ENCODE measurements at regions not wholly inside any gene's neighbourhood (a gene's known extent, or its start where the extent isn't known, plus 50 kb on each side); places are given as distances from the start of the nearest gene placed in this dataset.
"Not testable (repeated sequence)": the region's sequence is repeated elsewhere in the genome, so short reads cannot be mapped to it uniquely, and the experiment has no call there.

DNA sequence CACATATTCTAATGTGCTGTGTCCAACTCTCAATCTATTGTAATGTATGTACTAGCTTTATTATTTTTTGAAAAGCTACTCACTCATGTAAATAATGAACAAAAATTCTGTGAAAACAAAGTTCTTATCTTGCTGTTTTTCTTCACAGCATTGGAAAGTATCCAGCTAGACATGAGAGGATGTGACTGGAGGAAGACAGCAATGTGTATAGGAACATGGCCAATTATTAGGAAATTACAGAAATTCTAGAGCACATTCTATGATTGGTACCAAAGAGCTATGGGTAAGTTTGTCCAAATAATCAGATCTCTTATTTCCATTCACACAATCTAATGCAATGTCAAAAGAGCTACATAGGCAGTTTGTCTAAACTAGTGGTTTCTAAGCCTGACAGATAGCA is 1100.2 kb downstream of the FSCB start:
- no peaks in the 10 kb centered on the region for H3K9me3 ChIP-seq
- intact Hi-C loops (cut with DNase I; ENCODE audit: low total_unique reads) = no loop called here
- no peak for DNase-seq
- no peak for ATAC-seq
- H3K4me3 ChIP-seq = no peak overlapping the region
- peaks cover 0 to 3% of the 10 kb centered on the region in 2 donors for H3K4me1 ChIP-seq
- no peaks in the 10 kb centered on the region for H3K27me3 ChIP-seq
- TF ChIP-seq, protein P1, sequence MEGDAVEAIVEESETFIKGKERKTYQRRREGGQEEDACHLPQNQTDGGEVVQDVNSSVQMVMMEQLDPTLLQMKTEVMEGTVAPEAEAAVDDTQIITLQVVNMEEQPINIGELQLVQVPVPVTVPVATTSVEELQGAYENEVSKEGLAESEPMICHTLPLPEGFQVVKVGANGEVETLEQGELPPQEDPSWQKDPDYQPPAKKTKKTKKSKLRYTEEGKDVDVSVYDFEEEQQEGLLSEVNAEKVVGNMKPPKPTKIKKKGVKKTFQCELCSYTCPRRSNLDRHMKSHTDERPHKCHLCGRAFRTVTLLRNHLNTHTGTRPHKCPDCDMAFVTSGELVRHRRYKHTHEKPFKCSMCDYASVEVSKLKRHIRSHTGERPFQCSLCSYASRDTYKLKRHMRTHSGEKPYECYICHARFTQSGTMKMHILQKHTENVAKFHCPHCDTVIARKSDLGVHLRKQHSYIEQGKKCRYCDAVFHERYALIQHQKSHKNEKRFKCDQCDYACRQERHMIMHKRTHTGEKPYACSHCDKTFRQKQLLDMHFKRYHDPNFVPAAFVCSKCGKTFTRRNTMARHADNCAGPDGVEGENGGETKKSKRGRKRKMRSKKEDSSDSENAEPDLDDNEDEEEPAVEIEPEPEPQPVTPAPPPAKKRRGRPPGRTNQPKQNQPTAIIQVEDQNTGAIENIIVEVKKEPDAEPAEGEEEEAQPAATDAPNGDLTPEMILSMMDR (IDR thresholded peaks at IDR 0.05 in 4 of 5, conservative IDR thresholded peaks at IDR 0.05 in 1 of 5) = no peak
- TF ChIP-seq POLR2A (IDR thresholded peaks at IDR 0.05) = no peak
- H3K36me3 ChIP-seq = no peaks in the 10 kb centered on the region
- H3K27ac ChIP-seq = no peak overlapping the region
- in situ Hi-C loops (cut with MboI; ENCODE audit: low sequenced_read_pairs in 4 of 4) = no loop called here

DNA sequence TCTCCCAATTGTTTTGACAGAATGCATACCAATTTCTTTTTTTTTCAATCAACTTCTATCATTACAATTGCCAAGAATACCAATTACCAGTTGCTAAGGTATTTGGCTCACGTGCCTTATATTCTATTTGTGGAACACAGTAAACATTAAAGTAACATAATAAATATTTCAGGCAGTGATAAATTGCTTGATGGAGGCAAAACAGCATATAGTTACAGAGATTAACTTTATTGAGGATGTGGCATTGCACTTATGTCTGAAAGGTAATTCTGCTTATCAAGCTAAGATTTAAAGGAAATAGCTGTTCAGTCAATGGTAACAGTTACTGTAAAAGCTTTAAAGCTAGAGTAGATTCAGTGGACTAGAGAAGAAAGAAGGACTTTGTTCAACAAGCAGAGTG is 1107.8 kb downstream of the FSCB start:
- Histone ChIP-seq H3K4me1 (peaks cover 0 to 4% of the 10 kb centered on the region in 2 donors), H3K4me3 (no peak overlapping the region), H3K36me3 (no peaks in the 10 kb centered on the region), H3K27me3 (no peaks in the 10 kb centered on the region), H3K9me3 (no peaks in the 10 kb centered on the region), H3K27ac (no peak overlapping the region)
- DNase-seq (no peak), ATAC-seq (no peak)
- in situ Hi-C loops (cut with MboI; ENCODE audit: low sequenced_read_pairs in 4 of 4) = no loop called here
- TF ChIP-seq, protein P1 (IDR thresholded peaks at IDR 0.05 in 4 of 5, conservative IDR thresholded peaks at IDR 0.05 in 1 of 5) = no peak
- TF ChIP-seq POLR2A (IDR thresholded peaks at IDR 0.05) = no peak
- intact Hi-C loops (cut with DNase I; ENCODE audit: low total_unique reads) = no loop called here

DNA sequence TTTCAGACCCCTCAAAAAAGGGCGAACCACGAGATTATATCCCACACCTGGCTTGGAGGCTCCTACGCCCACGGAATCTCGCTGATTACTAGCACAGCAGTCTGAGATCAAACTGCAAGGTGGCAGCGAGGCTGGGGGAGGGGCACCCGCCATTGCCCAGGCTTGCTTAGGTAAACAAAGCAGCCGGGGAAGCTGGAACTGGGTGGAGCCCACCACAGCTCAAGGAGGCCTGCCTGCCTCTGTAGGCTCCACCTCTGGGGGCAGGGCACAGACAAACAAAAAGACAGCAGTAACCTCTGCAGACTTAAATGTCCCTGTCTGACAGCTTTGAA is 1136.6 kb downstream of the FSCB start:
- H3K27me3 ChIP-seq; H3K27ac ChIP-seq; H3K4me1 ChIP-seq; in situ Hi-C loops (cut with MboI; ENCODE audit: low sequenced_read_pairs in 4 of 4); ATAC-seq; H3K4me3 ChIP-seq; intact Hi-C loops (cut with DNase I; ENCODE audit: low total_unique reads); H3K36me3 ChIP-seq; H3K9me3 ChIP-seq; DNase-seq: not testable (repeated sequence)

DNA sequence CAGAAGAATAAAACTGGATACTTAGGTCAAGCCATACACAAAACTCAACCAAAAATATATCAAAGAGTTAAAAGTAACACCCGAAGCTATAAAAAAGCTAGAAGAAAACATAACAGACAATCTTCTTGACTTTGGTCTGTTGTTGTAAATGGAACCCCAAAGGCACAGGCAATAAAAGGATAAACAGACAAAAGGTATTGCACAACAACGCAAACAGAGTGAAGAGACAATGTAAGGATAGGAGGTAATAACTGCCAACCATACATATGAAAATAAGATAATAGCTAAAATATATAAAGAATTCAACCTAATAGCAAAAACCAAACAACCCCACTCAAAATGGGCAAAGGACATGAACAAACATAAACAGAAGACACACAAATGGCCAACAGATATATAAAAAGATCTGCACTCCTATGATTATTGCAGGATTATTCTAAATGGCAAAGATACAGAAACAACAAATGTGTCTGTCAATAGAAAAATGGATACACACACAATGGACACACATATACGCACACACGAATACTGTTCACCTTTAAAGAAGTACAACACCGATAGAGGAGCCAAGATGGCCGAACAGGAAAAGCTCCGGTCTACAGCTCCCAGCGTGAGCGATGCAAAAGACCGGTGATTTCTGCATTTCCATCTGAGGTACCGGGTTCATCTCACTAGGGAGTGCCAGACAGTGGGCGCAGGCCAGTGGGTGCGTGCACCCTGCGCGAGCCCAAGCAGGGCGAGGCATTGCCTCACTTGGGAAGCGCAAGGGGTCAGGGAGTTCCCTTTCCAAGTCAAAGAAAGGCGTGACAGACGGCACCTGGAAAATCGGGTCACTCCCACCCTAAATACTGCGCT is 1137.1 kb downstream of the FSCB start:
- no peak overlapping the region for H3K27ac ChIP-seq
- in situ Hi-C loops (cut with MboI; ENCODE audit: low sequenced_read_pairs in 4 of 4) (no loop called here), intact Hi-C loops (cut with DNase I; ENCODE audit: low total_unique reads) (no loop called here)
- no peak overlapping the region for H3K4me3 ChIP-seq
- DNase-seq (no peak), ATAC-seq (no peak)
- no peak for TF ChIP-seq POLR2A (IDR thresholded peaks at IDR 0.05)
- TF ChIP-seq, protein P1 (IDR thresholded peaks at IDR 0.05 in 4 of 5, conservative IDR thresholded peaks at IDR 0.05 in 1 of 5) = no peak
- H3K4me1 ChIP-seq = no peaks in the 10 kb centered on the region
- H3K9me3 ChIP-seq = no peaks in the 10 kb centered on the region
- no peaks in the 10 kb centered on the region for H3K27me3 ChIP-seq
- H3K36me3 ChIP-seq = no peaks in the 10 kb centered on the region

DNA sequence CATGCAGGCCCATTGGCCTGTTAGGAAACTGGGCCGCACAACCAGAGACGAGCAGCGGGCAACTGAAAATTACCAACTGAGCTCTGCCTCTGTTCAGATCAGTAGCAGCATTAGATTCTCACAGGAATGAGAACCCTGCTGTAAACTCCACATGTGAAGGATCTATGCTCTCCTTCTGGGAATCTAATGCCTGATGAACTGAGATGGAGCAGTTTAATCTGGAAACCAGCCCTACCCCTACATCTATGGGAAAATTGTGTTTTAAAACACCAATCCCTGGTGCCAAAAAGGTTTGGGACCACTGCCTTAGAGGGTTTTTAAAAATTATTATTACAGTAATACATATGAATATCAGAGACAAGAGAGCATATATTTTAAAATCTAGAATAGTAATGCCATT is 1144.5 kb downstream of the FSCB start:
- DNase-seq (no peak), ATAC-seq (no peak)
- Histone ChIP-seq H3K36me3 (no peaks in the 10 kb centered on the region), H3K27ac (no peak overlapping the region), H3K4me3 (no peak overlapping the region), H3K4me1 (no peaks in the 10 kb centered on the region), H3K9me3 (no peaks in the 10 kb centered on the region), H3K27me3 (no peaks in the 10 kb centered on the region)
- intact Hi-C loops (cut with DNase I; ENCODE audit: low total_unique reads) (no loop called here), in situ Hi-C loops (cut with MboI; ENCODE audit: low sequenced_read_pairs in 4 of 4) (no loop called here)
- TF ChIP-seq, protein P1 (IDR thresholded peaks at IDR 0.05 in 4 of 5, conservative IDR thresholded peaks at IDR 0.05 in 1 of 5) = no peak
- TF ChIP-seq POLR2A (IDR thresholded peaks at IDR 0.05) = no peak

All from gastrocnemius medialis (tissue), 4 donors.